ENCODE measurements at regions not wholly inside any gene's neighbourhood (a gene's known extent, or its start where the extent isn't known, plus 50 kb on each side); places are given as distances from the start of the nearest gene placed in this dataset.

DNA sequence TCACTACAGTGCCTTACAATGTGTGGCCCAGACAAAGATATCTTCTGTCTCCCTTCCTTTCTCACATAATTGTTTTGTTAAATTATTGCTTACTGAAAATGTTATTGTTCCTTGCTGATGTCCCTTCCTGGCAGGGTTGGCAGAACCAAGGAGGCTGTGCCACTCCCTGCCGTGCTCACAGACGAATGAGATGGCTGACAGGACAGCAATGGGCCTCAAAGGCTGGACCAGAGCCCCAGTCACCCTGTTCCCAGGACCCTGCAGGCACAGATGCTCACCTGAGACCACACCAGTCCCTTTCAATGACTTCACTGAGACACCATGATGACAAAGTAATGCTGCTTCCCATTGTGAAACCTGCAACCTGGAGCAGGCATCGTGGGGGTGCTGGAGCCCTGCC, 375.1 kb downstream of the HACE1 start:
- no peak overlapping the region for H3K27ac ChIP-seq (ENCODE audit: low read depth in 1 of 2, low read length in 2 of 2)
- H3K36me3 ChIP-seq (ENCODE audit: control insufficient read depth in 4 of 4, insufficient read depth in 3 of 4, low read depth in 1 of 4, low read length in 3 of 4) = no peaks in the 10 kb centered on the region
- TF ChIP-seq, protein P1, sequence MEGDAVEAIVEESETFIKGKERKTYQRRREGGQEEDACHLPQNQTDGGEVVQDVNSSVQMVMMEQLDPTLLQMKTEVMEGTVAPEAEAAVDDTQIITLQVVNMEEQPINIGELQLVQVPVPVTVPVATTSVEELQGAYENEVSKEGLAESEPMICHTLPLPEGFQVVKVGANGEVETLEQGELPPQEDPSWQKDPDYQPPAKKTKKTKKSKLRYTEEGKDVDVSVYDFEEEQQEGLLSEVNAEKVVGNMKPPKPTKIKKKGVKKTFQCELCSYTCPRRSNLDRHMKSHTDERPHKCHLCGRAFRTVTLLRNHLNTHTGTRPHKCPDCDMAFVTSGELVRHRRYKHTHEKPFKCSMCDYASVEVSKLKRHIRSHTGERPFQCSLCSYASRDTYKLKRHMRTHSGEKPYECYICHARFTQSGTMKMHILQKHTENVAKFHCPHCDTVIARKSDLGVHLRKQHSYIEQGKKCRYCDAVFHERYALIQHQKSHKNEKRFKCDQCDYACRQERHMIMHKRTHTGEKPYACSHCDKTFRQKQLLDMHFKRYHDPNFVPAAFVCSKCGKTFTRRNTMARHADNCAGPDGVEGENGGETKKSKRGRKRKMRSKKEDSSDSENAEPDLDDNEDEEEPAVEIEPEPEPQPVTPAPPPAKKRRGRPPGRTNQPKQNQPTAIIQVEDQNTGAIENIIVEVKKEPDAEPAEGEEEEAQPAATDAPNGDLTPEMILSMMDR (IDR thresholded peaks at IDR 0.05; ENCODE audit: low read depth, low read length, missing input control) = no peak
- TF ChIP-seq GABPA (IDR thresholded peaks at IDR 0.05 in 1 of 2, conservative IDR thresholded peaks at IDR 0.05 in 1 of 2) (no peak), RAD21 (IDR thresholded peaks at IDR 0.05) (no peak), HNF4G (IDR thresholded peaks at IDR 0.05) (no peak), RXRA (IDR thresholded peaks at IDR 0.05) (no peak), EGR1 (IDR thresholded peaks at IDR 0.05; ENCODE audit: low read depth in 2 of 2) (no peak), NR2F2 (IDR thresholded peaks at IDR 0.05) (no peak), FOXA1 (IDR thresholded peaks at IDR 0.05) (no peak), YY1 (IDR thresholded peaks at IDR 0.05) (no peak), HNF4A (conservative IDR thresholded peaks at IDR 0.05) (no peak), SP1 (IDR thresholded peaks at IDR 0.05) (no peak), JUND (IDR thresholded peaks at IDR 0.05) (no peak), FOXA2 (IDR thresholded peaks at IDR 0.05) (no peak)
- TF ChIP-seq, protein P2, sequence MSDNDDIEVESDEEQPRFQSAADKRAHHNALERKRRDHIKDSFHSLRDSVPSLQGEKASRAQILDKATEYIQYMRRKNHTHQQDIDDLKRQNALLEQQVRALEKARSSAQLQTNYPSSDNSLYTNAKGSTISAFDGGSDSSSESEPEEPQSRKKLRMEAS (IDR thresholded peaks at IDR 0.05) = no peak
- TF ChIP-seq, protein P3, sequence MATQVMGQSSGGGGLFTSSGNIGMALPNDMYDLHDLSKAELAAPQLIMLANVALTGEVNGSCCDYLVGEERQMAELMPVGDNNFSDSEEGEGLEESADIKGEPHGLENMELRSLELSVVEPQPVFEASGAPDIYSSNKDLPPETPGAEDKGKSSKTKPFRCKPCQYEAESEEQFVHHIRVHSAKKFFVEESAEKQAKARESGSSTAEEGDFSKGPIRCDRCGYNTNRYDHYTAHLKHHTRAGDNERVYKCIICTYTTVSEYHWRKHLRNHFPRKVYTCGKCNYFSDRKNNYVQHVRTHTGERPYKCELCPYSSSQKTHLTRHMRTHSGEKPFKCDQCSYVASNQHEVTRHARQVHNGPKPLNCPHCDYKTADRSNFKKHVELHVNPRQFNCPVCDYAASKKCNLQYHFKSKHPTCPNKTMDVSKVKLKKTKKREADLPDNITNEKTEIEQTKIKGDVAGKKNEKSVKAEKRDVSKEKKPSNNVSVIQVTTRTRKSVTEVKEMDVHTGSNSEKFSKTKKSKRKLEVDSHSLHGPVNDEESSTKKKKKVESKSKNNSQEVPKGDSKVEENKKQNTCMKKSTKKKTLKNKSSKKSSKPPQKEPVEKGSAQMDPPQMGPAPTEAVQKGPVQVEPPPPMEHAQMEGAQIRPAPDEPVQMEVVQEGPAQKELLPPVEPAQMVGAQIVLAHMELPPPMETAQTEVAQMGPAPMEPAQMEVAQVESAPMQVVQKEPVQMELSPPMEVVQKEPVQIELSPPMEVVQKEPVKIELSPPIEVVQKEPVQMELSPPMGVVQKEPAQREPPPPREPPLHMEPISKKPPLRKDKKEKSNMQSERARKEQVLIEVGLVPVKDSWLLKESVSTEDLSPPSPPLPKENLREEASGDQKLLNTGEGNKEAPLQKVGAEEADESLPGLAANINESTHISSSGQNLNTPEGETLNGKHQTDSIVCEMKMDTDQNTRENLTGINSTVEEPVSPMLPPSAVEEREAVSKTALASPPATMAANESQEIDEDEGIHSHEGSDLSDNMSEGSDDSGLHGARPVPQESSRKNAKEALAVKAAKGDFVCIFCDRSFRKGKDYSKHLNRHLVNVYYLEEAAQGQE (IDR thresholded peaks at IDR 0.05) = no peak
- TF ChIP-seq, protein P4, sequence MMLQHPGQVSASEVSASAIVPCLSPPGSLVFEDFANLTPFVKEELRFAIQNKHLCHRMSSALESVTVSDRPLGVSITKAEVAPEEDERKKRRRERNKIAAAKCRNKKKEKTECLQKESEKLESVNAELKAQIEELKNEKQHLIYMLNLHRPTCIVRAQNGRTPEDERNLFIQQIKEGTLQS (IDR thresholded peaks at IDR 0.05) = no peak
- H3K27me3 ChIP-seq (ENCODE audit: control insufficient read depth in 4 of 4, insufficient read depth in 4 of 4, low read length in 3 of 4) = peaks cover 0 to 3% (median 0%) of the 10 kb centered on the region in 4 donors
- no peak overlapping the region for H3K4me3 ChIP-seq (ENCODE audit: low read depth in 1 of 3, low read length in 3 of 3)
- WGBS = 61% methylated on average over 3 of the region's 3 CpGs
- H3K4me1 ChIP-seq (ENCODE audit: control insufficient read depth in 4 of 4, insufficient read depth in 4 of 4, low read length in 3 of 4) = no peaks in the 10 kb centered on the region
- no peak for DNase-seq (ENCODE audit: low spot score)
- H3K9me3 ChIP-seq (ENCODE audit: control insufficient read depth in 4 of 4, low read length in 3 of 4) = no peaks in the 10 kb centered on the region
- no peak overlapping the region for H3K9ac ChIP-seq (ENCODE audit: low read depth in 1 of 2, low read length in 2 of 2)

DNA sequence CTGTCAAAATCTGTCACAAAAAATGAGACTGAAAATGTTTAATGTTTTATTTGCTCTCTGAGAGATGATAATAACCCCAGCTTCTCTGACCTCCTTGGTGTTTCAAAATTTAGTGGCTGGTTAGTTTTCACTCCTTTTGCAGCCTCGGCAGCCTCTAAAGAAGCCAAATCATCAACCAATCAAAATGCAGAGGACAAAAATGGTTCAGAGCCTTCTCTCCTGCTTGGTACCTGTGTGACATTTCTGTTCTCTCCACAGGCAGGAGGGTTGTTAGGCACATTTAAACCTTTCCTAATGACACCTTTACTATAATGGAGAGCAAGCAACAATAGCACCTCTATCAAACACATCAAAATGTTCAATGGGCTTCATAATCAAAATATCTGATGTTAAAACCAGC, 375.5 kb downstream of the HACE1 start:
- H3K4me3 ChIP-seq (ENCODE audit: low read depth in 1 of 3, low read length in 3 of 3) = no peak overlapping the region
- H3K9ac ChIP-seq (ENCODE audit: low read depth in 1 of 2, low read length in 2 of 2) = no peak overlapping the region
- H3K27me3 ChIP-seq (ENCODE audit: control insufficient read depth in 4 of 4, insufficient read depth in 4 of 4, low read length in 3 of 4) = peaks cover 0 to 3% (median 0%) of the 10 kb centered on the region in 4 donors
- 56% methylated on average over 1 of the region's 1 CpG for WGBS
- H3K36me3 ChIP-seq (ENCODE audit: control insufficient read depth in 4 of 4, insufficient read depth in 3 of 4, low read depth in 1 of 4, low read length in 3 of 4) = no peaks in the 10 kb centered on the region
- no peak for DNase-seq (ENCODE audit: low spot score)
- TF ChIP-seq, protein P4 (IDR thresholded peaks at IDR 0.05) = no peak
- TF ChIP-seq RAD21 (IDR thresholded peaks at IDR 0.05) (no peak), GABPA (IDR thresholded peaks at IDR 0.05 in 1 of 2, conservative IDR thresholded peaks at IDR 0.05 in 1 of 2) (no peak), SP1 (IDR thresholded peaks at IDR 0.05) (no peak), HNF4G (IDR thresholded peaks at IDR 0.05) (no peak), YY1 (IDR thresholded peaks at IDR 0.05) (no peak), TAF1 (conservative IDR thresholded peaks at IDR 0.05) (no peak), FOXA1 (IDR thresholded peaks at IDR 0.05) (no peak), NR2F2 (IDR thresholded peaks at IDR 0.05) (no peak)
- TF ChIP-seq, protein P1 (IDR thresholded peaks at IDR 0.05; ENCODE audit: low read depth, low read length, missing input control) = no peak
- no peaks in the 10 kb centered on the region for H3K4me1 ChIP-seq (ENCODE audit: control insufficient read depth in 4 of 4, insufficient read depth in 4 of 4, low read length in 3 of 4)
- H3K27ac ChIP-seq (ENCODE audit: low read depth in 1 of 2, low read length in 2 of 2) = no peak overlapping the region
- no peaks in the 10 kb centered on the region for H3K9me3 ChIP-seq (ENCODE audit: control insufficient read depth in 4 of 4, low read length in 3 of 4)

All from liver (tissue), 8 donors.